RWPE1 (cell line): ENCODE measurements at regions not wholly inside any gene's neighbourhood (a gene's known extent, or its start where the extent isn't known, plus 50 kb on each side); places are given as distances from the start of the nearest gene placed in this dataset.

Source experiments
- CTCF ChIA-PET: fragments of 350-600 bp; sonication (Branson Sonifier 250); formaldehyde crosslinking; extraction: SDS; loops from one replicate; lab custom pipeline; 2021; lab: Yijun Ruan, JAX
- POLR2A ChIA-PET: fragments of 400-600 bp; formaldehyde crosslinking; extraction: SDS; loops from one replicate; lab custom pipeline; 2020; ENCODE audit warnings: antibody characterized with exemption; ENCODE audit not compliant: low non-redundant PET; lab: Yijun Ruan, JAX
- DNase-seq: peaks from one replicate; pipeline ENCODE4 v3.0.0; 2012; ENCODE audit warnings: low spot score
- H3K27ac ChIP-seq: fragments of 450-650 bp; 2 replicates; pipeline ENCODE4 v1.5.1; 2017
- TF ChIP-seq, protein P1 (sequence below): fragments of 450-650 bp; conservative IDR thresholded peaks from 2 replicates; pipeline ENCODE4 v1.5.1; 2017; ENCODE audit warnings: low read depth, mild to moderate bottlenecking

DNA sequence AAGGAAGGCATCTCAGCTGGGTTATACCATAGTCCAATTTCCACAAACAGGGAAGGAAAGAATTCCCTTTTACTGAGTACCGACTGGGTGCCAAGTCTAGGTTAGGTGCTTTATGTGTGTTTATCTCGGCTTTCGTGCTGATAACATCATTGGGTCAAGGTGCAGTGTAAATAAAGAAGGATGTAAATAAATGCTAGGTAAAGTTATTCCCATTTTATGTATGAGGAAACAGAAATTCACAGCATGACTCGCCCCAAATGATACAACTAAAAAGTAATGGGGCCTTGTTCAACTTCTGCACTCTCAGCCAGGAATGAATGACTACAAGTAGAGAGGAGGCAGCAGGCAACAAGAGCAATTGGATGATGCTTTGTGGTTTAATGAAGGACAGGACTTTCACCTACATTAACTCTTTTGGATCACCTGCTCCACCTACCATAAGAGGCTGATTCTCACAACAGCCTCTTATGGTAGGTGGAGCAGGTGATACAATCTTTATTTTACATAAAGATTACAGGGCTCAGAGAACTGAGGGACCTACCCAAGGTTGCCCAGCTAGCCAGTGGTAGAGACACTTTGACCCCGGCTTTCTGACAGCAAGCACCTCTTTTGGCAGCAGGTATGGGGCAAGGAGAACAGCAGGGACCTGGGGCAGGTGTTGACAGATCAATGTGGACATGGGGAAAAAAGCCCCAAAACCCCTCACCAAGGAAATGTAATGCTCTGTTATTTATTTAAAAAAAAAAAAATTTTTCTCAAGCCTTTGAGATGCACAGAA is 213.4 kb upstream of the NUDT4 start:
- no peak for DNase-seq
- POLR2A ChIA-PET = no interaction called here

DNA sequence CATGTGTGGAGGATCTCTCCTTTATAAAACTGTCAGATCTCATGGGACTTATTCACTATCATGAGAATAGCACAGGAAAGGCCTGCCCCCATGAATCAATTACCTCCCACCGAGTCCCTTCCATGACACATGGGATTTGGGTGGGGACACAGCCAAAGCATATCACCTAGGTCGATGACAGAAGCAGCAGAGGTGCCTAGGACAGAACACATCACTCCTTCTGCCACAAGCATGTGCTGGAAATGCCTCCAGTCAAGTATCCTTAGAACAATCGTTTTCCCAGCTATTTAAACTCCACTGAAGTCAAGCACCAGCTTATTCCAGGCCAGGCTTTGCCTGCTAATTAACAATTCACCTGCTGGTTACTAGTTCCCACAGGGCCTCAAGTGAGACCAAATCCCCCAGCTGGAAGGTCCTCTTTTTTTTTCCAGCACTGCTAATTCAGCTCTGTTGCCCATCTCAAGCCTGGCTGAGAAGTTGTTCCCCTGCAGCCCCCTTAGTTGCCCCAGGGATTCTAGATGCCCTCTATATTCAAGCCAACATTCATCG is 212.3 kb upstream of the NUDT4 start:
- no peak for DNase-seq
- H3K27ac ChIP-seq = no peak overlapping the region
- TF ChIP-seq, protein P1, sequence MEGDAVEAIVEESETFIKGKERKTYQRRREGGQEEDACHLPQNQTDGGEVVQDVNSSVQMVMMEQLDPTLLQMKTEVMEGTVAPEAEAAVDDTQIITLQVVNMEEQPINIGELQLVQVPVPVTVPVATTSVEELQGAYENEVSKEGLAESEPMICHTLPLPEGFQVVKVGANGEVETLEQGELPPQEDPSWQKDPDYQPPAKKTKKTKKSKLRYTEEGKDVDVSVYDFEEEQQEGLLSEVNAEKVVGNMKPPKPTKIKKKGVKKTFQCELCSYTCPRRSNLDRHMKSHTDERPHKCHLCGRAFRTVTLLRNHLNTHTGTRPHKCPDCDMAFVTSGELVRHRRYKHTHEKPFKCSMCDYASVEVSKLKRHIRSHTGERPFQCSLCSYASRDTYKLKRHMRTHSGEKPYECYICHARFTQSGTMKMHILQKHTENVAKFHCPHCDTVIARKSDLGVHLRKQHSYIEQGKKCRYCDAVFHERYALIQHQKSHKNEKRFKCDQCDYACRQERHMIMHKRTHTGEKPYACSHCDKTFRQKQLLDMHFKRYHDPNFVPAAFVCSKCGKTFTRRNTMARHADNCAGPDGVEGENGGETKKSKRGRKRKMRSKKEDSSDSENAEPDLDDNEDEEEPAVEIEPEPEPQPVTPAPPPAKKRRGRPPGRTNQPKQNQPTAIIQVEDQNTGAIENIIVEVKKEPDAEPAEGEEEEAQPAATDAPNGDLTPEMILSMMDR = no peak
- CTCF ChIA-PET = no interaction called here
- POLR2A ChIA-PET = no interaction called here

More for the DNA sequence above, 213.4 kb upstream of the NUDT4 start:
- no peak overlapping the region for H3K27ac ChIP-seq
- CTCF ChIA-PET = no interaction called here
- TF ChIP-seq, protein P1 = no peak

DNA sequence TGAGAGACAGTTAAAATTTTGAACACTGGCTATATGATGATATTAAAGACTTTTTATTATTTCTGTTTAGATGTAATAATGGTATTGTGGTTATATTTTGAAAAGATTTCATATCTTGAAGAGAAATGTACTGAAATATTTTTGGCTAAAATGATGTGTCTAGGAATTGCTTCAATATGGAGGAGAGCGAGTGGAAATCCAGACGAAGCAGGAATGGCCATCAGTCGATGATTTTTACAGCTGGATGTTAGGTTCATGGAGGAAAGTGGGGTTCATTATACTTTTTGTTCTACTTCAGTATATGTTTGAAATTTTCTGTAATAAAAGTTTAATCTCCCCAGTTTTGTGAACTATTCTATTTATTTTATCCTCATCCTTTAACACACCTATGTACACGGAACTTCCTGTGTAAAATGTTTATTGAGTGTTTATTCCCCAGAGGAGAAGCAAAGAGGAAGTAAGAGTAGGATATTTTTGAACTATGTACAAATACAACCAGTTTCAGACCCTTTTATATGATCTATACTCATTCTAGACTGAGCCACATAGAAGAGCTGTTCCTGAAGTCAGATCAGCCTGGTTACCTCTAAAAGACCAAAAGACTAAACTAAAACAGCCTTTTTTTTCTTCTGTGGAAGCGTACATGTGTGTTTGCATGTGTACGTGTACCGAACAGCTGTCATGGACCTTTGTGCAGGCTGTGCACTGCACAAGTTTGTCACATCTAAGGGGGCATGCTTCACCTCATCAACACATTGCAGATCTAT is 211.0 kb upstream of the NUDT4 start:
- no peak overlapping the region for H3K27ac ChIP-seq
- POLR2A ChIA-PET = no interaction called here
- DNase-seq = no peak
- CTCF ChIA-PET = no interaction called here
- TF ChIP-seq, protein P1 = no peak

DNA sequence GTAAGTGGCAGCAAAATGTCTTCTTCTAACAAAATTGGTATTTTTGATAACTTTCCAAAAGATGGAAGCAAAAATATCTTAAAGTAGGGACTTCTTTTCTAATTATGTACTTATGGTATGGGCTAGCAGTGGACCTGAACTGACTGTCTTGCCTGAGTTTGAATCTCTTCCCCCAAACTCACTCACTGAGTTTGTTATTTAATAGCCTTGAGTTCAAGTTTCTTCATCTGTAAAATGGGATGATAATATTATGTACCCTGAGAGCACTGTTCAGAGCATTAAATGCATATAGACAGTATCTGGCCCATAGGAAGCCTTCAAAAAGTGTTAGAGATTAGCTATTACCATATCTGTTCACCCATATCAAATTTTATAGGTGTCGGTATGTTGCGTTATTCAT is 210.4 kb upstream of the NUDT4 start:
- POLR2A ChIA-PET = no interaction called here
- CTCF ChIA-PET = no interaction called here

DNA sequence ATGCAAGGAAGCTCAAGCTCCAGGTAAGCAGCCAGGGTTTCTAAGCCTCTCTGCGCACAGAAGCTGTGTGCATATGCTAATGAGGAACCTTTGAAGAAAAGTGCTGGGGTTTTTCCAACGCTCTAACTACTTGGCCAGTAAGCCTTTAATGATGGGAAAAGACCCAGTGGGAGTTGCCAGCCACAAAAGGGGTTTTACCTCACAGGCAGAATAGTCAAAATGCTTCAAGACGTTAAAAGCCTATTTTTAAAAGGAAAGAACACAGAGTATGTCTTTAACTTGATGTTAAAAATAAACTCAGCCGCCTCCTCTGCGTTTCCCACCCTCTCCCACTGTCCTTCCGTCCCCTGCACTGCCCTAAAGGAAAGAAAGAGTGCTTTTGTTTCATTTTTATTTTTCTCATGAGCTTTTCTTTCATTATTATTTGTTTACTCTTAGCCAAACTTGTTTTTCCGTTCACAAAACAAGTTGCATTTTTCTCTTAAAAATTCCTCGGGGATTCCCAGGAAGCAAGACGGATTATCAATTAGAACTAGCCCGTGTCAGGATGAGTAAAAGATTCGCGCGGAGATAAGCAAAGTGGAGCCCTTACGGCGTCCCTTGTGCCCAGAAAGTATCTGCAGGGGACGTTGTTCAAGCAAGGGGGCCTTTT is 209.8 kb upstream of the NUDT4 start:
- POLR2A ChIA-PET = no interaction called here
- DNase-seq = no peak
- CTCF ChIA-PET = interaction anchor here (0.6 kb wide), 2 partner anchors 12 to 148 kb away, joined by 3 read pairs; no protein-coding TSS in a partner anchor
- H3K27ac ChIP-seq = no peak overlapping the region
- TF ChIP-seq, protein P1 = no peak

More for the DNA sequence above, 210.4 kb upstream of the NUDT4 start:
- H3K27ac ChIP-seq = no peak overlapping the region
- TF ChIP-seq, protein P1 = no peak
- no peak for DNase-seq

DNA sequence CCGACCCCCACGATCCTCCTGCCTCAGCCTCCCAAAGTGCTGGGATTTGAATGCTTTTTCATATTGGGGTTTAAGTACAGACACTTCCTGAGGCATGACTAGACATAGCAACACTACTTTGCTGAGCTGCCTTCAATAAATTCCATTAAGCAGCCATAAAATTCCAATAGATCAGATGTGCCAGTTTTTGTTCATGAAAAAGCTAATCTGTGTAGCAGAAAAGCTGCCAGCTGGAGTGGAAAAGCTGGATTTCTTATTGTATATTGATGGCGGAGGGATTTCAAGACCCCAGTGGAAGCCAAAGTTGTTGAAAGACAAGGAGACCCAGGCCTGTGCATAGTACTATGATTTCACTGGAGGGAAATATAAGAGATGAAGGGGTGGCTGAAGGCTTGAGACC is 209.0 kb upstream of the NUDT4 start:
- POLR2A ChIA-PET = no interaction called here
- TF ChIP-seq, protein P1 = no peak
- no peak for DNase-seq
- CTCF ChIA-PET = interaction anchor here (0.6 kb wide), 1 partner anchor 41 kb away, joined by 3 read pairs; no protein-coding TSS in a partner anchor
- no peak overlapping the region for H3K27ac ChIP-seq
